ENCODE measurements at regions not wholly inside any gene's neighbourhood (a gene's known extent, or its start where the extent isn't known, plus 50 kb on each side); places are given as distances from the start of the nearest gene placed in this dataset.

DNA sequence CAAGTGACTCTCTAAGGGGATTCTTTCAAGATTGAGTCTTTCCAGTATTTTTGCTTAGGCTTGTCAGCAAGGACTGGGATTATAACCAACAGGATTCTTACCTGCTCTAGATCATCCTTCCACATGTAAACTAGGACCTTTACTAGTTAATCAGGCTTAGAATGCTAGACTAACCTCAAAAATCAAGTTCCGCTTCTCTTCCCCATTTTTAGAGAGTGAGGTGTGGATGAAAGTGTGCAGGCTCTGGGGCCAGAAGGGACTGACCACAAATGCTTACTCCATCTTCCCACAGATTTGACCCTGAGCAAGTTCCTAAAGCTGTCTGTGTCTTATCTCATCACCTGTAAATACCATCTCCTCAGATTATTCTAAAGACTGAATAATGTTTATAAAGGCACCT, 89.5 kb upstream of the IL12A start:
- DNase-seq (ENCODE audit: low spot score) = no peak

DNA sequence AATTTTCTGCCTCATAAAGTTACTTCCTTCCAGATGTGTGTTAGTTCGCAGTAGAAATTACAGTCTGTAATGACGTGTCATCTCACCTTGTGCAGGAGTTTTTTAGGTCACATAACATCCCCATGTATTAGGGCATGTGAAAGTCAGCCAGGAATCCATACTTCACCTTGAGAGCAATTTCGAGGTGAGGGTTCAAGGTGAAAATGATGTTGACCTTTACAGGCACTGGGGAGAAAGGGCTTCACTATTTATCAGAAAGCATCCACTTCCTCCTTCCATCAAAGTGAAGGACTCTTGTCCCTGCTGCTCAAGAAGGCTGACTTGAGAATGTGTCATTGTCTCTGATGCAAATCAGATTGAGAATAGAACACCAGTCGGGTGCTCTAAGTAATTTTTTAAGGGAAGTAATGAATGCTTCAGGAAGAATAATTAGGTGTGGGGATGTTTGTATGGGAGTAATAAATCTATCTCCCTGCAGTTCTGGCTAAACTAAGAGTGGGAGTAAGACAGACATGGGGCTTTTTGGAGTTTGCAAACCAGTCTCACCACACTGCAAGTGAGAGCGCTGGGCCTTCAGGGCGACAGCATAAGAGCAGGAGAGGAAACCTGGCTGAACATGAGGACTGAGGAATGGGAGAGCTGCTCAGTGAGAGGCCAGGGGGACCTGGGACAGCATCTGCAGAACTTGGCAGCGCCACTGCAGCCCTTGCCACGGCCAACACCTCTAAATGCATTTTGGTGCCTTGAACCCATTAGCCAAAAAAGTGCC, 85.9 kb upstream of the IL12A start:
- no peak for DNase-seq (ENCODE audit: low spot score)

DNA sequence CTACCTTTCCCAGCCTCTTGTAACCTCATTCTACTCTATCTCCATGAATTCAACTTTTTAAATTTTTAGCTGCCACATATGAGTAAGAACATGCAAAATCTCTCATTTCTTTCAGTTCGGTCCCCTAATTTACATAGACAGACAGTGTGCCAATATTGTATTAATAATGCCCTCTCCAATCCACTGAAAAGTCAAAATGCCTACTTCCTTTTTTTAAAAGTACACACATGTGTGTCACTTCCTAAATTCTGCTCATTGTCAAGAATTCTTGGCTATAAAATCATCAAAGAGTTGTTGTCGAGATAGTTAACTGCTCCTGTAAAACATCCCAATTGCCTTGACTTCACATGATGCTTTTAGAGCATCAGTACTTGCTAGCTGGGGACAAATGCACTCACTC, 84.2 kb upstream of the IL12A start:
- DNase-seq (ENCODE audit: low spot score) = no peak

DNA sequence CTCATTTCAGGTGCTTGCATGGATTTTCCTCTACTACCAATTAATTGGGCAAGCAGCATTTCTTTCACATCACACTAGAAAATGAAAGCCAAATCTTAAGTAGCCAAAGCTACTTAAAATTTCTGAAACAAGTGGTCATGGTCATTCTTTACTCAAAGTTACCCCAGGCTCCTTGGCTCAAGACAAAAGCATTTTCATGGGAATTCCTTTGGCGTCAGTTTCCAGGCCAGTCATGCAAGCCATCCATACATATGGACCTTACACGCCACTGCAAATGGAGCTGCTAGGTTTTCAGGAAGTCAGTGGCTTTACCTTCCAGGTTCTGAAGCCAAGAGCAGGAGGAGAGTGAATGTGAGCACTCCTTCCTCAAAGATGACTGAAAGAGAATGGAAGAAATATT, 83.7 kb upstream of the IL12A start:
- no peak for DNase-seq (ENCODE audit: low spot score)

DNA sequence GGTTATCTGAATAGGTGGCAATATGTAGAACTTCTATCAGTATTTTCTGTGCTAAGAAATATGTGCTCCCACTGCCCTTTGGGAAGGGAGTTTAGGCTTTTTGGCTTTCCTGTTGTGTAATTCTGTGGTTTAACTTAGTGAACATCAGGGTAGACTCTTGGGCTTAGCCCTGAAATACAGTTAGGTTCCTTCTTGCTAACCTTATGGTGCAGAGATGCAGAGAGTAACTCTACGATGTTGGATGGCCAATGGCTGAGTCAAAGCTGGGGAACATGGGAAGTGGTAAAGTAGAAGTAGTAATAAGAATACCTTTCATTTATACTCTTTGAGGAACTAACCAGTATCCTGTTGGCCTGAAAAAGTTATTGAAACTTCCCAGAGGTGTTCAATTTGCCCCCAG, 80.8 kb upstream of the IL12A start:
- no peak for DNase-seq (ENCODE audit: low spot score)

DNA sequence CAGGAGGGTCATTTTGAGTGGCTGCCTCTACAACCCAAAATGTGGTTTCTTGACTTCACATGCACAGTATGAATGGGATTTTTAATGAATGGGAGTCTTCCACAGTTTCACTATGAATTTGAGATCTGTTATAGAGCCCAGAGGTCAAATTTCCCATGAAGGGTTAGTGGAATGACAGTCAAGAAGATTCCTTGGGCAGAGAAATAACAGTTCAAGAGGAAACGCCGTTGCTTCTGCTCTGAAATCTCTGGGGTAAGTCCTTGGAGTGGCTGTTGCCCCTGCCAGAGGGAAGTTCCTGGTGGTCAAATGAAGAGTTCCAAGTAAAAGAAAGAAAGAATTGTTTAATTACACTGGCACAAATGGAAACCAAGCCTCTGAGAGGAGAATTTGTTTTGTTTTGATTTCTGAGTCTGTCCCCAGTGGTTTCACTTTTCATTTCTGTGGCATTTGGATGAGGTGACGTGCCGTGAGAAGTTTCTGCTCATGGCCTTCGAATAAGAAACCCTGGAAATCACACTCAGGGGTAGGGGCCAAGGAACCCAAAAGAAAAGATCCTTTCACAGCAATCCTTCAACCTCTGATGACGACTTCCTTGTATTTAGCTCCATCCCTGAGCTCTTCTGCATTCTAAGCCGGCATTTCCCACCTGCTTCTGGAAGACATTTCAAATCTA, 77.5 kb upstream of the IL12A start:
- no peak for DNase-seq (ENCODE audit: low spot score)

DNA sequence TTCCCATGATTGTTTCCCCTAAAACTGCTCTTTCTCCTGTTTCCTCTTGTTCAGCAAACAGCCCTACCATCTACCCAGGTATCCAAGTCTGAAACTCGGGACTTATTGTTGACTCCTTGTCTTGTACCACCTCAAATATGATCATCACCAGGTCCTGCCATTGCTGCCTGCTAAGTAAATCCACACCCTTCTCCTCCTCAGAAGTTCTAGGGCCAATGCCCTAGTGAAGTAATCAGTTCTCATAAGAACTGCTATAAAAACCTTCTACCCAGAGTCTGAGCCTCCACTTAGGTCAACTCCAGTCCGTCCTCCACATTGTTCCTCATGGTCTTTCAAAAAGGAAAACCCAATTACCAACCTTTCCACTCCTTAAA, 77.0 kb upstream of the IL12A start:
- no peak for DNase-seq (ENCODE audit: low spot score)

DNA sequence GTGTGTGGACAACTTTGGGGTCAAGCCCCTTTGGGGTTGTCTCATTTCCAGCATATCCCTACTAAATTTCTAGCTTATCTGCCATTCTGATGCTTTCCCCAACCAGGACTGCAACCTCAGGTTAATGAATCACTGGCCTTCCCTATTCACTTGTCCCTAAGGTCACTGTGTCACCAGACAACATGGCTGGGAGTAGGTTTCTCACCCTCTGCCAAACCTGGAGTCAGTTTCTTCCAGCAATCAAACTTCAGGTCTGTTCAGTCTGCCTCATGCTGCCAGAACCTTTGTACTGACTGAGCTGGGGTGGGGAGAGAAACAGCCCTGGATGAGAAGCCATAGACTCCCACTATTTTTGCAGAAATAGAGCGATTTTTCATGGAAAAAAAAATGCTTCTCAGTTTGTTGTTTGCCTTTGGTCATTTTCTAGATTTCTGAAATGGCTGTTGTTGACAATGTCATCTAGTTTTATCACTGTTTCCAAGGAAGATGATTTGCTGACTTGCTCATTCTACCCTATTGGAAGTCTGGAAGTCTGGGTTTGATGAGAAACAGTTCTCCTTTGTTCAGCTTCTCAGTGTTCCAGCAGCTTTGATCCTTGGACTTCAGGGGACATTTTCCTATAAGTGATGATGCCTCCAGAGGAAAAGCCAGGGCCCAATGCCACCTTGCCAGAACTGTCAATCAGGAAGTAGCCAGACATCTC, 74.8 kb upstream of the IL12A start:
- DNase-seq (ENCODE audit: low spot score) = no peak

DNA sequence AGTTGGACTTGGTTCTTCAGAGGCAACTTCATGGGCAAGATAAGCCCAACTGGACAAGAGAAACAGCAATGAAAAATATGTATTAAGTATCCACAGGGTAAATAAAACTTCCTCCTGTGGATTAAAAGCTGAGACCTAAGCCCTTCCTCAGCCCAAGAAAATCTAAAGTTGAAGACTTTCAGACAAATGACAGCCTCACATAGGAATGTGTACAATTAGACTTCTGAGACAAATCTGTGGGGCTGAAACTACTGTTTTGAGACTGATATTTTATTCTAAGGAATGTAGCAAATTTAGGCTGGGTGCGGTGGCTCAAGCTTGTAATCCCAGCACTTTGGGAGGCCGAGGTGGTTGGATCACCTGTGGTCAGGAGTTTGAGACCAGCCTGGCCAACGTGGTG, 74.2 kb upstream of the IL12A start:
- no peak for DNase-seq (ENCODE audit: low spot score)

DNA sequence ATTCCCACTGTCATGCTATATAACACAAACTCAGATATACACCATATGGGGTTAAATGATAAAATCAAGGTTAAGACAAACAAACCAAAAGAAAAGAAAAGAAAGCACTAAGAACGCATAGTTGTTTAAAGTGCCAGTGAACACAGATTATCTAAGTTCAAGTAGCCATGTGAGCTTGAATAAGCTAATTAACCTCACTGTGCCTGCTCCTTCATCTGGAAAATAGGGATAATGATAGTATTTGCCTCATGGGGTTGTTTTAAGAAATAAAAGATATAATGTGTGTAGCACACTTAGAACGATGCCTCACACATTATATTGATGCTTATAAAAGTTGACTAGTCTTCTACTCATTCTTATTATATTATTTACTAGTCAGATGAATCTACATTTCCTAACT, 72.6 kb upstream of the IL12A start:
- DNase-seq (ENCODE audit: low spot score) = no peak

DNA sequence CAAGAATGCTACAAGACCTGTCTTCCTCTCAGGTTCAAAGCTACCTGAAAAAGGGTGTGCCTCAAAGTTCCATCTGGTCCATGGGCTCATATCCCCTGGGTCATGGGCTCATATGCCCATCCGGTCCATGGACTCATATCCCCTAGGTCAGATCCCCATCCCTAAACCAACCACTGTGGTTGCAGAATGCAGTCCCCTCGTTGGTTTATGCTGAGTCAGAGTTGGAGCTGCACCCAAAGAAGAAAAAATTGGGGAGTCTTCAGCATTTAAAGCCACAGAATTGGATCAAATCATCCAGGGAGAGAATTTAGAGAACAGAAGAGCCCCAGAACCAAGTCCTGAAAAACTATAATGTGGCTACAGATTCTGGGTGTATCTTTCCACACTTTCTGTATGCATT, 71.5 kb upstream of the IL12A start:
- no peak for DNase-seq (ENCODE audit: low spot score)

DNA sequence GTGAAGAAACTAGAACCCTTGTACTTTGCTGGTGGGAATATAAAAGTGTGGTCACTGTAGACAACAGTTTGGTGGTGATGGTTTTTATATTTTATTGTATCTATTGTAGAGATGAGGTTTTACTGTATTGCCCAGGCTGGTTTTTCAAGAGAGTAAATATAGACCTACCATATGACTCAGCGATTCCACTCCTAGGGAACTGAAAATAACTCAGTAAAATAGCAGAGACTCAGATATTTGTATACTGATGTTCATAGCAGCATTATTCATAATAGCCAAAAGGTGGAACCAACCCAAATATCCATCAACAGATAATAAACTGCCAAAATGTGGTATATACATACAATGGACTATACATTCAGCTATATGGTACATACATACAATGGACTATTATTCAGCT, 68.8 kb upstream of the IL12A start:
- no peak for DNase-seq (ENCODE audit: low spot score)

DNA sequence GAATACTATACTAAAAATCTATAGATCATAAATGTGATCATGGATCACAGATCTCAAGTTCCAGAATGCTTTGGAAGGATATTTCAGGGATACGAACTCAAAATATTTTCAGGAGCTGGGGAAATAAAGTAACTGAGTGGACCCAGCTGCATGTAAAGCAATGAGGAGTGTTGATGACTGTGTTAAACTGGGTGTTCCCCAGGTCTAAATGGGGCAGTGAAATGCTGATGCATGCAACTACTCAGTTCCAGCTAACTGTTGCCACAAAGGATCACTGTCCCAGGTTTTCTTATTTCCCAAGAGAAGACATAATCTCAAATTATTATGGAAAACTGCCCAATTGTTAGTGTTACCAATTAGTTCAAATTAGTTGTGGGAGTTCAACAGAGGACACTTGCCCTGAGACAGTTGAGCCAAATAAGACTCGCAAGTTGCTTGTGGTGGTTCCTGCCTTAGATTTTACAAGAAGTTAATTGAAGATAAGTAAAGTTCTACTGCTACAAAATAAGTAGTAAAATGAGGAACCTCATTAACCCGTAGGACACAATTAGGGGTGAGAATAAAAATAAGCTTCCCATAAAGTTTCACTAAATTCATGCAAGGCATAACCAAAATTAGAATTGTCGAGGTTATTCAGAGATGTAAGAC, 66.3 kb upstream of the IL12A start:
- no peak for DNase-seq (ENCODE audit: low spot score)

DNA sequence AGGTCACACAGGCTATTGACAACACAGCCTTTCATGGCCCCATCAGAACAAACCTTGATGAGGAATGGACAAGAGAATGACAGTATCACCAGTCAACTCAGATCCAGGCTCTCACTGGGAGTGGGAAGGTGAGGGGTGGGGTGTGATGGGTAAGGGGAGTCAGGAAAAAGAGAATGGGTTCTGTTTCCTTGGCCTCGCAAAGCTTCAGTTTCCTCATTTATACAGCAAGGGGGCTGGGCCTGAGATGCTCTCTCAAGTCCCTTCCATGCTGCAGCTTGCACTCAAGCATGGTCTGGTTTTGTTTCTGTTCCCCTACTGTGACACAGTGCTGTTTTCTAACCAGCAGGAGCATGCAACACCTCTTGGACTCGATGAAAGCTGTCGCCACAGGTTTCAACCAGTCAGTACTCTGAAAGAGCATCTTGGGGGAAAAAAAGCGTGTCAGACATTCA, 65.7 kb upstream of the IL12A start:
- no peak for DNase-seq (ENCODE audit: low spot score)

DNA sequence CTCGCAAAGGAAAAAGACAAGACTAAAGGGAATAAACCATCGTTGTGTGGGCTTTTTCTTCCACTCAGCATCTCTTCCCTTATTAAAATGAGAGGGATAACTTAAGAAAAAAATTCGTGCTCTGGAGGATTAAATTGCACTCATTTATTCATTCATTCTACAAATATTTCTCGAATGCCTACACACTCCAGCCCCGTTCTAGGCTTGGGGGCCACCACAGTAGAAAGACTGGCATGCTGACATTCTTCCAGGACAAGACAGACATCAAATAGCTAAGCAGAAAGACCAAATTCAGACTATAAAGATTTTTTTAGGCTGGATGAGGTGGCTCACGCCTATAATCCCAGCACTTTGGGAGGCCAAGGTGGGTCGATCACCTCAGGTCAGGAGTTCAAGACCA, 65.3 kb upstream of the IL12A start:
- DNase-seq (ENCODE audit: low spot score) = no peak

DNA sequence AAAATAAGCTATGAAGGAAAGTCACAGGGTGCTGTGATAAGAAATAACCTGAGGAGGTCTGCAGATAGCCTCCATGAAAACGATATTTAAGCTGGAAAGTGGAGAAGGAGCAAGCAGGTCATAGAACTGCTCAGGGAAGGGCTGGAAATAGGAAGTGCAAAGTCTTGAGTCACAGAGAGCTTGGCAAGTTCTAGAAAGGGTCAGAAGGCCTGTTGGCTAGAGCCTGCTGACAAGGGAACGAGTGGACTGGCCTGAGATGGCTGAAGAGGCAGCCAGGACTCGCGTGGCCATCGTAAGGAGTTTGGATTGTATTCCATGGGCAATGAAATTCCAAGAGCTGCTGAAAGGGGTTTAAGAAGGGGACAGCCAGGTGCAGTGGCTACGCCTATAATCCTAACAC, 64.7 kb upstream of the IL12A start:
- DNase-seq (ENCODE audit: low spot score) = no peak

DNA sequence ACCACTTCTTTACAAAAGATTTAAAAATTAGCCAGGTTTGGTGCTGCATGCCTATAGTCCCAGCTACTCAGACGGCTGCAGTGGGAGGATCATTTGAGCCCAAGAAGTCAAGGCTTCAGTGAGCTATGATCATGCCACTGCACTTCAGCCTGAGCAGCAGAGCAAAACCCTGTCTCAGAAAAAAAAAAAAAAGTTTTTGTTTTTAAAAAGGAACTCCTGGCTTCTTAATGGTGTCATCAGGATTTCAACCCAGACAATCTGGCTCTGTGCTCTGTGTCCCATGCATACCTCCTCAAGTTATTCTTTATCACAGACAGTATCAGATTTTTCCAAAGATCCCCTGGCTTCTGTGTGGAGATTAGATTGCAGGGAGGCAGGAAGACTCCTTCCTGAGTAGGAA, 64.2 kb upstream of the IL12A start:
- DNase-seq (ENCODE audit: low spot score) = no peak

DNA sequence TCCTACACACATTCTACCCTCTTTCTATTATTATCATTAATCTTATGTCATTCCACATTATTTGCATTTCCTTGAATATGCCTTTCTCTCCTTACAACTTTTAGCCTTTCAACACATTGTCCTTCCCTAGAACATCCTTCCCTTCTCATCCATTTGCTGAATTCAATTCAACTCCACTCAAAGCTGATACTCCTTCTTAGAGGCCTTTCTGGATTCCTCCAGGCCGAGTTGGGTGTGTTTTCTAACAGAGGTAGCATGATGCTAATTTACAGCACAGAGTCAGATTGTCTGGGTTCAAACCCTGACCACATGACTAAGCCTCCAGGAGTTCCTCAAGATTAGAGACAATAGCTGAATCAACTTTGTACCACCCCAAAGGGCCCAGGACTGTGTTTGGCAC, 63.4 kb upstream of the IL12A start:
- DNase-seq (ENCODE audit: low spot score) = no peak

DNA sequence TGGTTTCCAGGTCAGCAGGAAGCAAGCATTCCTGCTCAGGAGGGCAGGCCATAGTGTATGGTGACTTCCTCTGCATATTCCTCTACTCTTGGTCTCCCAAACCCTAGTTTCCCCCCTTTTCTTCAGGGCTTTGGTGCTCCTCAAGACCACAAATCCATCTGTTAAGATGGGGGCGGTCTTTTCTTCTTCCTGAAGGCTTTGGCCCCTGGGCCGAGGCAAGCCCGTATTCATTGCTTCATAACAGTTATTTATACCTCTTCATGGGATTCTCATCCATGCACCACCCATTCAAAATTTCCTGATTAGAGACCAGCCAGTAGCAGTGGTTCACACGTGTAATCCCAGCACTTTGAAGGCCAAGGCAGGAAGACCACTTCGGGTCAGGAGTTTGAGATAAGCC, 62.1 kb upstream of the IL12A start:
- no peak for DNase-seq (ENCODE audit: low spot score)

DNA sequence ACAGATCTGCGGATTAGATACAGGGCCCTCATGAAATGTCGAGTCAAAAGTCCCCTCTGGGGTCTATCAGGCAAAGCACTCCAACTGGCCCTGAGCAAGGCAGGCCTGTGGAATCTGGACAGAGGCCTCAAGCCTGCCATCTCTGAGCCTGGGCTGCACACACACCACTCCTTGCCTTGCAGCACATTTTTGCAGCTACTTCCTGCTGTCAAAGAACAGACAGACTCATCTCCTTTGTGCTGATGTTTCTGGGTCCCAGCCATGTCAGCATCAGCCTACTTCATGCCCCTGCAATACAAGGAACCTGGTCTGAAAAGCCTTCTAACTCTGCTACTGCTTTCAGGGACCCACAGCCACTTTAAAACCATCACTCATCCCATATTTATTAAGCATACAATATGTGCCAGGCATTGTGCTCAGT, 60.6 kb upstream of the IL12A start:
- DNase-seq (ENCODE audit: low spot score) = no peak

DNA sequence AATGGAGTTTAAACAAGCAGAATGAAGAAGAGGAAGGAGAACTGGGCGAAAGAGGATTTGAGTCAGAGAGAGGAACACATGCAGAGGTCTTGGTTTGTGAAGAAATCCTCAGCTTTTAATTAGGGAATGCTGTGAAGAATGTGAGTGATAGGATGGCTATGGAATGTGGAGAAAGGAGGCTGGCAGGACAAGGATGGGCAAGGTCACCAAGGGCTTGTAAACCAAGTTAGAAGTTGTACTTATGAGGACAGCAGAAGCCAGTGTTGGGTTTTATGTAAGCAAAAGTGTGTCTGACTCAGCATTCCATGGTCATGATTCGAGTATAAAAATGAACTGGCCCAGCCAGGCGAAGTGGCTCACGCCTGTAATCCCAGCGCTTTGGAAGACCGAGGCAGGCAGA, 60.0 kb upstream of the IL12A start:
- DNase-seq (ENCODE audit: low spot score) = peak; percentile 72

DNA sequence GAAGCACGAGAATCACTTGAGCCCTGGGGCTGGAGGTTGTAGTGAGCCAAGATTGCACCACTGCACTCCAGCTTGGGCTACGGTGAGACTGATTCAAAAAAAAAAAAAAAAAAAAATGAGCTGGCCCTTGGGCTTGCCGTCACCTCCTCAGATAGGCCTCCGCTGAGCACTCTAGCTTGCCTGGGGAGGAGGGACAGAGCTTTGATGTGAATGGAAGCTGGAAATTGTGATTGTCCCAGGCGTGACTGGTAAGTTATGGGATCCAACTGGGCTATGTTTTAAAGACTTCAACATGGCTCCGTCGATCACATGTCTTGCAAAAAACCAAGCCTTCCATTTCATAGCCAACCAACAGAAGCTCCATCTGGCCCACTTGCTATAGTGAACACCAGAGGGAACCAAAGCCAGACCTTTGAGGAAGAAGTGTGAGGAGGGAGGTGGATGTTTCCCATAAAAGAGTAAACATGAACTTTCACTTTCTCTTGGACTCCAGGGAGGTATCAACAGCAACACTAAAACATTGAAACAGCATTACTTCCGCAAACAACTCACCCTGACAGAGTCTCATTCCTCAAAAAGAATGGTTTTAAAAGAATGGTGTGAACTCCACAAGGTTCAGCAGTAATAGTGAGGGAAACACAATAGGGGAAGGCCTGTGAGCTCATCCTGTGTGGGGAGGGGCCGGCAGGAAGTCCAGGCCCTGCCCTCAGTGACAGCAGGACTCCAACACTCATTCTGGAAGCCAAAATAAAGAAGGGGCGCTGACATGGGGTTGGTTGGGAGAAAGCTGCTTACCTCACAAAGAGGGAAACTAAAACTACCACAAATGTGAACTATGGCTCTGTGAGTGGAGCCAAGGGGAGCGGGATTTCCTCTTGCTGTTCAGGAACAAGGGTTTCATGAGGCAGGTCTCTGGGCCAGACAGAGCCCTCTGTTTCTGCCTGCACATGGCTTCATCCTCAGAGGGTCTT, 59.2 kb upstream of the IL12A start:
- DNase-seq (ENCODE audit: low spot score) = peak; percentile 43
